HFFc6 (cell line): ENCODE measurements at regions not wholly inside any gene's neighbourhood (a gene's known extent, or its start where the extent isn't known, plus 50 kb on each side); places are given as distances from the start of the nearest gene placed in this dataset.

ENCODE experiments used
- DNase-seq: peaks from one replicate; pipeline ENCODE4 v3.0.0-alpha.2; 2018
- H3K27ac Mint-ChIP-seq: 2 replicates; pipeline ENCODE4 v1.8.0; 2020; ENCODE audit warnings: mild to moderate bottlenecking, mixed read lengths
- H3K27me3 Mint-ChIP-seq: 2 replicates; pipeline ENCODE4 v1.8.0; 2021; ENCODE audit warnings: mild to moderate bottlenecking, moderate library complexity, mixed read lengths; ENCODE audit not compliant: insufficient read depth
- H3K36me3 Mint-ChIP-seq: 2 replicates; pipeline ENCODE4 v1.8.0; 2021; ENCODE audit warnings: low read depth, mixed read lengths
- H3K4me1 Mint-ChIP-seq: 2 replicates; pipeline ENCODE4 v1.8.0; 2020; ENCODE audit warnings: low read depth, mixed read lengths
- H3K4me3 Mint-ChIP-seq: 2 replicates; pipeline ENCODE4 v1.8.0; 2020; ENCODE audit warnings: mild to moderate bottlenecking, moderate library complexity, mixed read lengths
- H3K9me3 Mint-ChIP-seq: 2 replicates; pipeline ENCODE4 v1.8.0; 2020; ENCODE audit warnings: mild to moderate bottlenecking, mixed read lengths
- TF ChIP-seq, protein P1 (sequence below): fragments of 200-600 bp; sonication (generic); IDR thresholded peaks from 2 replicates; pipeline ENCODE4 v1.5.0; 2021; ENCODE audit warnings: antibody characterized with exemption, mild to moderate bottlenecking

DNA sequence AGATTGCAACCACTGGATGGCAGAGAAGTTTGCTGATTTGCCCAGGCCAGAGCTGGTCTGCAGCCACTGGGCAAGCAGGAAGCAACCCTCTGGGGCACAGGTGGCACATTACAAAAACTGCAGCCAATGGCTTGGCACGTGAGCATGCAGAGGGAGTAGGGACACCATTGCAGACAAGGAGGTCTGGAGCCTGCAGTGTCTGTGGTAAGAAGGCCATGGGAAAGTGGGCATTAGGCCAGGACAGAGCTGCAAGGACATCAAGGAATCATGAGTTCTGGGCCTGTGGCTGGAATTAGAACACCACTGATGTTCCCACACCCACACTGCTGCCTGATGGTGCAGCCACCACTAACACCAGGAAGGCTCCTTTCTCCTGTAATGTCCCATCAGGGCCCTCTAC is 113.0 kb downstream of the TSEN15 start:
- H3K9me3 Mint-ChIP-seq, result no peaks in the 10 kb centered on the region
- H3K27ac Mint-ChIP-seq, result no peak overlapping the region
- peaks cover 18% of the 10 kb centered on the region for H3K4me1 Mint-ChIP-seq
- H3K4me3 Mint-ChIP-seq, result no peak overlapping the region
- DNase-seq, result no peak
- TF ChIP-seq, protein P1, sequence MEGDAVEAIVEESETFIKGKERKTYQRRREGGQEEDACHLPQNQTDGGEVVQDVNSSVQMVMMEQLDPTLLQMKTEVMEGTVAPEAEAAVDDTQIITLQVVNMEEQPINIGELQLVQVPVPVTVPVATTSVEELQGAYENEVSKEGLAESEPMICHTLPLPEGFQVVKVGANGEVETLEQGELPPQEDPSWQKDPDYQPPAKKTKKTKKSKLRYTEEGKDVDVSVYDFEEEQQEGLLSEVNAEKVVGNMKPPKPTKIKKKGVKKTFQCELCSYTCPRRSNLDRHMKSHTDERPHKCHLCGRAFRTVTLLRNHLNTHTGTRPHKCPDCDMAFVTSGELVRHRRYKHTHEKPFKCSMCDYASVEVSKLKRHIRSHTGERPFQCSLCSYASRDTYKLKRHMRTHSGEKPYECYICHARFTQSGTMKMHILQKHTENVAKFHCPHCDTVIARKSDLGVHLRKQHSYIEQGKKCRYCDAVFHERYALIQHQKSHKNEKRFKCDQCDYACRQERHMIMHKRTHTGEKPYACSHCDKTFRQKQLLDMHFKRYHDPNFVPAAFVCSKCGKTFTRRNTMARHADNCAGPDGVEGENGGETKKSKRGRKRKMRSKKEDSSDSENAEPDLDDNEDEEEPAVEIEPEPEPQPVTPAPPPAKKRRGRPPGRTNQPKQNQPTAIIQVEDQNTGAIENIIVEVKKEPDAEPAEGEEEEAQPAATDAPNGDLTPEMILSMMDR, result no peak
- no peaks in the 10 kb centered on the region for H3K27me3 Mint-ChIP-seq
- H3K36me3 Mint-ChIP-seq, result 0 out of 2 replicates have a peak, but pooled peaks cover 5% of the 10 kb centered on the region

DNA sequence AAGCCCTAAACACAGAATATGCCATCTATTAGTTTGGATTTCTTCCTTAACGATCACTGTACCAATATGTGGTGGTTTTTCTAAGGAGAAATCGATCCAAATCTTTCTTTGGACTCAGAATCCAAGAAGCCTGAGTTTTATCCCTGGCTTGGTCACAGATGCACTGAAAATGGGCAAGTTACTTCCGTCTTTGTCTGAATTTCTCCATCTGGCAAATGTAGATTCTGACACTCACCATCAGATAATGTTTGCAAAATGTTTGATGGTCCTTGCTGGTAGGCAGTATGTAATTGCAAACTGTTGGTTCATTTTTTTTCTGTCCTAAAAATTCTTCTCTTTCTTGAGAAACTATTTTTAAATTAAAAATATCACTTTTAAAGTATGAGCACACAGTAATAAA is 115.0 kb downstream of the TSEN15 start:
- Mint-ChIP-seq H3K4me3 (no peak overlapping the region), H3K9me3 (no peaks in the 10 kb centered on the region), H3K36me3 (0 out of 2 replicates have a peak, but pooled peaks cover 5% of the 10 kb centered on the region), H3K4me1 (peaks cover 18% of the 10 kb centered on the region), H3K27me3 (no peaks in the 10 kb centered on the region), H3K27ac (no peak overlapping the region)
- TF ChIP-seq, protein P1, result no peak
- DNase-seq, result no peak

DNA sequence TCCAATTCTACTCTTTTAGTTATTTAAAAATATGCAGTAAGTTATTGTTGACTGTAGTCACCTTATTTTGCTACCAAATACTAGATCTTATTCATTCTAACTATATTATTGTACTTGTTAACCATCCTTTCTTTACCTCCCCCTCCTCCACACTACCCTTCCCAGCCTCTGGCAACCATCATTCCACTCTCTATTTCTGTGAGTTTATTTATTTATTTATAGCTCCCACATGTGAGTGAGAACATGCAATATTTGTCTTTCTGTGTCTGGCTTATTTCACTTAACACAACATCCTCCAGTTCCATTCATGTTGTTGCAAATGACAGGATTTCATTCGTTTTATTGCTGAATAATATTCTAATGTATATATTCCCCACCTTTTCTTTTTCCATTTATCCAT is 115.8 kb downstream of the TSEN15 start:
- 0 out of 2 replicates have a peak, but pooled peaks cover 5% of the 10 kb centered on the region for H3K36me3 Mint-ChIP-seq
- TF ChIP-seq, protein P1, result no peak
- H3K27ac Mint-ChIP-seq, result no peak overlapping the region
- H3K4me1 Mint-ChIP-seq, result peaks cover 18% of the 10 kb centered on the region
- H3K27me3 Mint-ChIP-seq, result no peaks in the 10 kb centered on the region
- no peaks in the 10 kb centered on the region for H3K9me3 Mint-ChIP-seq
- no peak for DNase-seq
- H3K4me3 Mint-ChIP-seq, result no peak overlapping the region

DNA sequence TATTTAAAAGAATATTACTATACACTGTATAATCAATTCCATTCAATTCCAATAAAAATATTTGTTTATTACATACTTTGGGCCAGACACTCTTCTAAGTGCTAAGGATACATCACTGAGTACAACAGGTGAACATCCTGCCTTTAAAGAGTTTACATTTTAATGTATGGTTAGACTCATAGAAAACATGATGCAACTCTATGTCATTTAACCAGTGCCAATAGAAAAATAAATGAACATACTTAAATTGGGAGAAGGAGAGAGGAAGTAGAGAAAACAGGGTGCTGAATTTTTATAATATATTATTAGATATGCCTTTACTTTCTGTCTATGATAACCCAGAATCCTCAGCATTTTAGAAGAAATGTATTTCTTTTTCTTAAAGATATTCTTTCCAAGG is 119.2 kb downstream of the TSEN15 start:
- H3K4me1 Mint-ChIP-seq, result no peaks in the 10 kb centered on the region
- no peaks in the 10 kb centered on the region for H3K9me3 Mint-ChIP-seq
- TF ChIP-seq, protein P1, result no peak
- H3K36me3 Mint-ChIP-seq, result no peaks in the 10 kb centered on the region
- H3K27ac Mint-ChIP-seq, result no peak overlapping the region
- peaks cover 2% of the 10 kb centered on the region; the same call in 1 of the 2 replicates for H3K27me3 Mint-ChIP-seq
- no peak overlapping the region for H3K4me3 Mint-ChIP-seq
- no peak for DNase-seq

DNA sequence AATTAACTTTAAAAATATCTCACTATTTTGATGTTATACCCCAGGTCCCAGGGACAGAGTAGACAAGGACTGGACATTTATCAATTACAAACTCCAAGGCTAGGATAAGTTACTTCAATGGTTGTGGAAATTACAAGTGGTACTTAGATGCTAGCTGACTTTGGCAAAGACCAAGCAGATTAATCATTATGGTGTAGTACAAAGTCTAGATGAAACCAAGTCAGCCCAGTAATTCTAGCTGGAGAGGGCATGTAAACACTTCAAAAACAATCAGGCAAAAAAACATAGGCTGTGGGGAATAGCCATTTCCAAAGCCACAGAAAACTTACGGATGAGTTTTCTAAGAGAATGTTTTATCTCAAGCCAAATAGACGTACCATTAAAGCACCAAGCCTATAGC is 124.5 kb downstream of the TSEN15 start:
- Mint-ChIP-seq H3K9me3 (no peaks in the 10 kb centered on the region), H3K27me3 (peaks cover 2% of the 10 kb centered on the region), H3K4me1 (no peaks in the 10 kb centered on the region), H3K4me3 (no peak overlapping the region), H3K36me3 (no peaks in the 10 kb centered on the region), H3K27ac (no peak overlapping the region)
- TF ChIP-seq, protein P1, result no peak
- DNase-seq, result no peak

DNA sequence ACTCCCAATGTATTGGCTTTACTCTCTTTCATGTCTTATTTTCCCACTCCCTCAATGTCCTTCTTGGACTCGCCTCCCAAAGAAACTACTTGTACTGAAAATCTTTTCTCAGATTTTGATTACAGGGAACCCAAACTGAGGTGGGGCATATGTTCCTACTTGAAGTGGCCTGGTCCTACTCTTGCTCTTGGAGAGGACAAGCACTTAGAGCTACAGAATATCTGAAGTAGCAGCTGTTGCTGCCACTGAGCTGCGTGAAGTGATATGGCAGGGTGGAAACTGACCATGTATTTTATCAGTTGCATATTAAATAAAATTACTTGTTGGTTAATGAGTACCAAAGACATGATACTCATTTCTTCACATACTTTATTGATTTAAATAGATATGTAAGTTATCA is 129.5 kb downstream of the TSEN15 start:
- no peak overlapping the region for H3K27ac Mint-ChIP-seq
- H3K27me3 Mint-ChIP-seq, result no peaks in the 10 kb centered on the region; the same call in 1 of the 2 replicates
- H3K4me1 Mint-ChIP-seq, result no peaks in the 10 kb centered on the region
- H3K36me3 Mint-ChIP-seq, result no peaks in the 10 kb centered on the region
- no peak for DNase-seq
- H3K4me3 Mint-ChIP-seq, result no peak overlapping the region
- no peaks in the 10 kb centered on the region for H3K9me3 Mint-ChIP-seq
- TF ChIP-seq, protein P1, result no peak
